Liver (tissue), 8 donors: ENCODE measurements at regions not wholly inside any gene's neighbourhood (a gene's known extent, or its start where the extent isn't known, plus 50 kb on each side); places are given as distances from the start of the nearest gene placed in this dataset.

Experiments
- DNase-seq: peaks from one replicate; pipeline ENCODE4 v3.0.0-alpha.2; 2017; ENCODE audit warnings: low spot score
- H3K27ac ChIP-seq, 2 donors: one replicate each; pipeline ENCODE4 v1.7.0; 2013; ENCODE audit warnings: inconsistent platforms in 2 of 2, low read length in 2 of 2, control low read depth in 1 of 2, low read depth in 1 of 2, mild to moderate bottlenecking in 1 of 2
- H3K27me3 ChIP-seq, 4 donors: one replicate each; pipeline versions ENCODE4 v1.6.1 to v1.7.0; 2013; ENCODE audit warnings: low read length in 3 of 4, inconsistent platforms in 1 of 4, mild to moderate bottlenecking in 1 of 4, moderate library complexity in 1 of 4; ENCODE audit not compliant: control insufficient read depth in 4 of 4, insufficient read depth in 4 of 4
- H3K36me3 ChIP-seq, 4 donors: one replicate each; pipeline versions ENCODE4 v1.6.1 to v1.7.0; 2013; ENCODE audit warnings: low read length in 3 of 4, mild to moderate bottlenecking in 3 of 4, low read depth in 1 of 4, moderate library complexity in 1 of 4; ENCODE audit not compliant: control insufficient read depth in 4 of 4, insufficient read depth in 3 of 4
- H3K4me1 ChIP-seq, 4 donors: one replicate each; pipeline versions ENCODE4 v1.6.1 to v1.7.0; 2013; ENCODE audit warnings: low read length in 3 of 4, mild to moderate bottlenecking in 3 of 4, moderate library complexity in 1 of 4; ENCODE audit not compliant: control insufficient read depth in 4 of 4, insufficient read depth in 4 of 4
- H3K4me3 ChIP-seq, 3 donors: one replicate each; pipeline versions ENCODE4 v1.6.1 to v1.7.0; 2013; ENCODE audit warnings: low read length in 3 of 3, control low read depth in 1 of 3, low read depth in 1 of 3, mild to moderate bottlenecking in 1 of 3
- H3K9ac ChIP-seq, 2 donors: one replicate each; pipeline ENCODE4 v1.7.0; 2013; ENCODE audit warnings: low read length in 2 of 2, mild to moderate bottlenecking in 2 of 2, moderate library complexity in 2 of 2, control low read depth in 1 of 2, low read depth in 1 of 2
- H3K9me3 ChIP-seq, 4 donors: one replicate each; pipeline versions ENCODE4 v1.6.1 to v1.7.0; 2013; ENCODE audit warnings: low read length in 3 of 4; ENCODE audit not compliant: control insufficient read depth in 4 of 4
- ATF3 ChIP-seq: IDR thresholded peaks from 2 replicates; pipeline ENCODE4 v1.6.1; 2016; ENCODE audit warnings: antibody characterized with exemption
- EGR1 ChIP-seq, 2 donors: IDR thresholded peaks; 2 replicates each; pipeline ENCODE4 v1.6.1; 2016 to 2018; ENCODE audit warnings: antibody characterized with exemption in 2 of 2, low read depth in 2 of 2
- FOXA1 ChIP-seq: IDR thresholded peaks from 2 replicates; pipeline ENCODE4 v1.6.1; 2016; ENCODE audit warnings: antibody characterized with exemption
- FOXA2 ChIP-seq: IDR thresholded peaks from 2 replicates; pipeline ENCODE4 v1.6.1; 2016; ENCODE audit warnings: antibody characterized with exemption
- HNF4A ChIP-seq, 2 donors: conservative IDR thresholded peaks; 2 replicates each; pipeline ENCODE4 v1.6.1; 2016; ENCODE audit warnings: antibody characterized with exemption in 2 of 2, mild to moderate bottlenecking in 2 of 2
- HNF4G ChIP-seq: IDR thresholded peaks from 2 replicates; pipeline ENCODE4 v1.6.1; 2016; ENCODE audit warnings: antibody characterized with exemption
- JUND ChIP-seq, 2 donors: IDR thresholded peaks; 2 replicates each; pipeline ENCODE4 v1.6.1; 2016; ENCODE audit warnings: antibody characterized with exemption in 2 of 2
- NR2F2 ChIP-seq: IDR thresholded peaks from 2 replicates; pipeline ENCODE4 v1.6.1; 2016; ENCODE audit warnings: antibody characterized with exemption
- RAD21 ChIP-seq, 2 donors: IDR thresholded peaks; 2 replicates each; pipeline ENCODE4 v1.6.1; 2016; ENCODE audit warnings: antibody characterized with exemption in 2 of 2, mild to moderate bottlenecking in 2 of 2
- RXRA ChIP-seq, 2 donors: IDR thresholded peaks; 2 replicates each; pipeline ENCODE4 v1.6.1; 2017 to 2018; ENCODE audit warnings: antibody characterized with exemption in 2 of 2, mild to moderate bottlenecking in 1 of 2
- SP1 ChIP-seq: IDR thresholded peaks from 2 replicates; pipeline ENCODE4 v1.6.1; 2018; ENCODE audit warnings: antibody characterized with exemption, mild to moderate bottlenecking
- TAF1 ChIP-seq: conservative IDR thresholded peaks from 2 replicates; pipeline ENCODE4 v1.6.1; 2016; ENCODE audit warnings: antibody characterized with exemption, mild to moderate bottlenecking
- YY1 ChIP-seq: IDR thresholded peaks from 2 replicates; pipeline ENCODE4 v1.6.1; 2016; ENCODE audit warnings: antibody characterized with exemption, mild to moderate bottlenecking
- WGBS: extraction: QIAGEN DNeasy Blood & Tissue Kit; methylation state at CpG from one replicate; pipeline ENCODE4 v1.1.7; 2013; 5-methylcytosine and 5-hydroxymethylcytosine counted together
- TF ChIP-seq, protein P1 (sequence below): IDR thresholded peaks from 2 replicates; pipeline ENCODE4 v1.6.1; 2016; ENCODE audit warnings: antibody characterized with exemption, mild to moderate bottlenecking
- TF ChIP-seq, protein P2 (sequence below): IDR thresholded peaks from 2 replicates; pipeline ENCODE4 v1.6.1; 2016; ENCODE audit warnings: antibody characterized with exemption
- TF ChIP-seq, protein P3 (sequence below): IDR thresholded peaks from 2 replicates; pipeline ENCODE4 v1.6.1; 2016; ENCODE audit warnings: antibody characterized with exemption
- TF ChIP-seq, protein P4 (sequence below): fragments of 150-350 bp; IDR thresholded peaks from 2 replicates; pipeline ENCODE4 v1.5.1; 2017; ENCODE audit warnings: improper control_type of control experiment, low read depth, low read length; ENCODE audit not compliant: missing input control
- donor health status: healthy.
- donor health status: healthy.
- donor health status: healthy.
- donor health status: healthy.
- donor health status: healthy.

DNA sequence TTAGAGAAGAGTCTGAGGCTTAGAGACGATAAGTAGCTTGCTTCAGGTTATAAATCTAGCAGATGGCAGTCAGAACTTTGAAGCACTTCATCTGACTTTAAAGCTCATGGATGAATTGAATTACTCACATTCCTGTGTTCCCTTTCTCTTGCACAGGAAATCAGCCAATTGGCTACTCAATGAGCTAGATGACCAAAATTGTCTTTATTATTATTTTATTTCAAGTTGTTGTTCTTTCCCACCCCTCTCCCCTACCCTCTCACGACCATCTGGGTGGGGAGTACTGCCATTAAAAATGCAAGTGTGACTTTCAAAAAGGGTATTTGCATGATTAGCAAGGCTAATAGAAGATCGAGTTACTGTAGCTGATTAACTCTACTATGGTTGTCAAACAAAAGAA lies 491.1 kb downstream of the NR4A2 start:
- Histone ChIP-seq H3K4me1 (no peaks in the 10 kb centered on the region), H3K9ac (no peak overlapping the region), H3K9me3 (no peaks in the 10 kb centered on the region), H3K27ac (no peak overlapping the region), H3K4me3 (no peak overlapping the region), H3K27me3 (no peaks in the 10 kb centered on the region), H3K36me3 (no peaks in the 10 kb centered on the region)
- WGBS: 28% methylated on average over 3 of the region's 3 CpGs
- DNase-seq: no peak
- TF ChIP-seq ATF3 (no peak), RXRA (IDR thresholded peaks at IDR 0.05) (no peak), FOXA1 (no peak), FOXA2 (no peak), NR2F2 (no peak), SP1 (no peak), RAD21 (IDR thresholded peaks at IDR 0.05) (no peak), YY1 (no peak), TAF1 (no peak), JUND (IDR thresholded peaks at IDR 0.05) (no peak)
- TF ChIP-seq, protein P1, sequence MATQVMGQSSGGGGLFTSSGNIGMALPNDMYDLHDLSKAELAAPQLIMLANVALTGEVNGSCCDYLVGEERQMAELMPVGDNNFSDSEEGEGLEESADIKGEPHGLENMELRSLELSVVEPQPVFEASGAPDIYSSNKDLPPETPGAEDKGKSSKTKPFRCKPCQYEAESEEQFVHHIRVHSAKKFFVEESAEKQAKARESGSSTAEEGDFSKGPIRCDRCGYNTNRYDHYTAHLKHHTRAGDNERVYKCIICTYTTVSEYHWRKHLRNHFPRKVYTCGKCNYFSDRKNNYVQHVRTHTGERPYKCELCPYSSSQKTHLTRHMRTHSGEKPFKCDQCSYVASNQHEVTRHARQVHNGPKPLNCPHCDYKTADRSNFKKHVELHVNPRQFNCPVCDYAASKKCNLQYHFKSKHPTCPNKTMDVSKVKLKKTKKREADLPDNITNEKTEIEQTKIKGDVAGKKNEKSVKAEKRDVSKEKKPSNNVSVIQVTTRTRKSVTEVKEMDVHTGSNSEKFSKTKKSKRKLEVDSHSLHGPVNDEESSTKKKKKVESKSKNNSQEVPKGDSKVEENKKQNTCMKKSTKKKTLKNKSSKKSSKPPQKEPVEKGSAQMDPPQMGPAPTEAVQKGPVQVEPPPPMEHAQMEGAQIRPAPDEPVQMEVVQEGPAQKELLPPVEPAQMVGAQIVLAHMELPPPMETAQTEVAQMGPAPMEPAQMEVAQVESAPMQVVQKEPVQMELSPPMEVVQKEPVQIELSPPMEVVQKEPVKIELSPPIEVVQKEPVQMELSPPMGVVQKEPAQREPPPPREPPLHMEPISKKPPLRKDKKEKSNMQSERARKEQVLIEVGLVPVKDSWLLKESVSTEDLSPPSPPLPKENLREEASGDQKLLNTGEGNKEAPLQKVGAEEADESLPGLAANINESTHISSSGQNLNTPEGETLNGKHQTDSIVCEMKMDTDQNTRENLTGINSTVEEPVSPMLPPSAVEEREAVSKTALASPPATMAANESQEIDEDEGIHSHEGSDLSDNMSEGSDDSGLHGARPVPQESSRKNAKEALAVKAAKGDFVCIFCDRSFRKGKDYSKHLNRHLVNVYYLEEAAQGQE: no peak
- TF ChIP-seq, protein P2, sequence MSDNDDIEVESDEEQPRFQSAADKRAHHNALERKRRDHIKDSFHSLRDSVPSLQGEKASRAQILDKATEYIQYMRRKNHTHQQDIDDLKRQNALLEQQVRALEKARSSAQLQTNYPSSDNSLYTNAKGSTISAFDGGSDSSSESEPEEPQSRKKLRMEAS: no peak
- TF ChIP-seq, protein P3, sequence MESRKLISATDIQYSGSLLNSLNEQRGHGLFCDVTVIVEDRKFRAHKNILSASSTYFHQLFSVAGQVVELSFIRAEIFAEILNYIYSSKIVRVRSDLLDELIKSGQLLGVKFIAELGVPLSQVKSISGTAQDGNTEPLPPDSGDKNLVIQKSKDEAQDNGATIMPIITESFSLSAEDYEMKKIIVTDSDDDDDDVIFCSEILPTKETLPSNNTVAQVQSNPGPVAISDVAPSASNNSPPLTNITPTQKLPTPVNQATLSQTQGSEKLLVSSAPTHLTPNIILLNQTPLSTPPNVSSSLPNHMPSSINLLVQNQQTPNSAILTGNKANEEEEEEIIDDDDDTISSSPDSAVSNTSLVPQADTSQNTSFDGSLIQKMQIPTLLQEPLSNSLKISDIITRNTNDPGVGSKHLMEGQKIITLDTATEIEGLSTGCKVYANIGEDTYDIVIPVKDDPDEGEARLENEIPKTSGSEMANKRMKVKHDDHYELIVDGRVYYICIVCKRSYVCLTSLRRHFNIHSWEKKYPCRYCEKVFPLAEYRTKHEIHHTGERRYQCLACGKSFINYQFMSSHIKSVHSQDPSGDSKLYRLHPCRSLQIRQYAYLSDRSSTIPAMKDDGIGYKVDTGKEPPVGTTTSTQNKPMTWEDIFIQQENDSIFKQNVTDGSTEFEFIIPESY: no peak

DNA sequence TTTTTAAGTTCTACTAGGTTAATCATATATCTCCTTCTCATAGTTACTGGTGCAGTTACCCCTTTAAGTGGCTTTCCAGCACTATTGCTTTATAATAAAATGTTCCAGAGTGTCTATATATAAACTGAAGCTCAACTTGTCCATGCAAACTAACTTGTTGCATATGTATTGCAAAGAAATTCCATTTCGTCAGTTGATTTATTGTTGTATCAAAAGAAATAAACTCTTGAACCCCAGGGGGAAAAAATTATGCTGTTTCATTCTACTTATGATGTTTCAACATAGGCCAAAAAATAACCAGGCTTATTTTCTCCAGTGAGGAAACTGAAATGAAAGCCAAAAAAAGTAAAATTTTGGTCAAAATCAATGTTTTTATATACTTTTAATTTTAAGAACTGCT lies 491.9 kb downstream of the NR4A2 start:
- Histone ChIP-seq H3K36me3 (no peaks in the 10 kb centered on the region), H3K4me1 (no peaks in the 10 kb centered on the region), H3K9ac (no peak overlapping the region), H3K27me3 (no peaks in the 10 kb centered on the region), H3K9me3 (no peaks in the 10 kb centered on the region), H3K4me3 (no peak overlapping the region), H3K27ac (no peak overlapping the region)
- TF ChIP-seq, protein P1: no peak
- no peak for TF ChIP-seq SP1
- no peak for TF ChIP-seq YY1
- TF ChIP-seq HNF4G: no peak
- TF ChIP-seq, protein P2: no peak
- TF ChIP-seq, protein P4, sequence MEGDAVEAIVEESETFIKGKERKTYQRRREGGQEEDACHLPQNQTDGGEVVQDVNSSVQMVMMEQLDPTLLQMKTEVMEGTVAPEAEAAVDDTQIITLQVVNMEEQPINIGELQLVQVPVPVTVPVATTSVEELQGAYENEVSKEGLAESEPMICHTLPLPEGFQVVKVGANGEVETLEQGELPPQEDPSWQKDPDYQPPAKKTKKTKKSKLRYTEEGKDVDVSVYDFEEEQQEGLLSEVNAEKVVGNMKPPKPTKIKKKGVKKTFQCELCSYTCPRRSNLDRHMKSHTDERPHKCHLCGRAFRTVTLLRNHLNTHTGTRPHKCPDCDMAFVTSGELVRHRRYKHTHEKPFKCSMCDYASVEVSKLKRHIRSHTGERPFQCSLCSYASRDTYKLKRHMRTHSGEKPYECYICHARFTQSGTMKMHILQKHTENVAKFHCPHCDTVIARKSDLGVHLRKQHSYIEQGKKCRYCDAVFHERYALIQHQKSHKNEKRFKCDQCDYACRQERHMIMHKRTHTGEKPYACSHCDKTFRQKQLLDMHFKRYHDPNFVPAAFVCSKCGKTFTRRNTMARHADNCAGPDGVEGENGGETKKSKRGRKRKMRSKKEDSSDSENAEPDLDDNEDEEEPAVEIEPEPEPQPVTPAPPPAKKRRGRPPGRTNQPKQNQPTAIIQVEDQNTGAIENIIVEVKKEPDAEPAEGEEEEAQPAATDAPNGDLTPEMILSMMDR: no peak
- TF ChIP-seq RXRA (IDR thresholded peaks at IDR 0.05): no peak
- TF ChIP-seq JUND (IDR thresholded peaks at IDR 0.05): no peak
- TF ChIP-seq TAF1: no peak
- TF ChIP-seq RAD21 (IDR thresholded peaks at IDR 0.05): no peak
- TF ChIP-seq EGR1 (IDR thresholded peaks at IDR 0.05; ENCODE audit: low read depth in 2 of 2): no peak
- no peak for TF ChIP-seq ATF3
- TF ChIP-seq, protein P3: no peak
- no peak for TF ChIP-seq FOXA1
- TF ChIP-seq HNF4A (conservative IDR thresholded peaks at IDR 0.05): no peak
- TF ChIP-seq FOXA2: no peak
- 74% methylated on average over 1 of the region's 1 CpG for WGBS
- no peak for DNase-seq
